Activated CD8-positive, alpha-beta memory T cell treated with anti-CD3 and anti-CD28 coated beads, Interleukin-2, amount 50 U/mL, for 1 hour (primary cell): ENCODE measurements at regions not wholly inside any gene's neighbourhood (a gene's known extent, or its start where the extent isn't known, plus 50 kb on each side); places are given as distances from the start of the nearest gene placed in this dataset.

ENCODE experiments used
- DNase-seq: peaks from one replicate; pipeline ENCODE4 v3.0.0-alpha.2; 2020; ENCODE audit errors: extremely low read depth

- DNase-seq, result no peak
These were observed 163.3 kb downstream of the MACROH2A1 start for GRCh38 chr5:135235551-135236227.

- DNase-seq, result no peak
These were observed 164.2 kb downstream of the MACROH2A1 start for GRCh38 chr5:135234666-135235401.

- no peak for DNase-seq
These were observed 164.8 kb downstream of the MACROH2A1 start for GRCh38 chr5:135234242-135234641.

- DNase-seq, result no peak
These were observed 165.6 kb downstream of the MACROH2A1 start for GRCh38 chr5:135233477-135233876.

GRCh38 chr5:135232958-135233357 lies 166.1 kb downstream of the MACROH2A1 start:
- no peak for DNase-seq

- no peak for DNase-seq
These were observed 167.7 kb downstream of the MACROH2A1 start for GRCh38 chr5:135231289-135231688.

GRCh38 chr5:135230251-135230925 lies 168.6 kb downstream of the MACROH2A1 start:
- DNase-seq, result no peak

- DNase-seq, result no peak
These were observed 169.3 kb downstream of the MACROH2A1 start for GRCh38 chr5:135229679-135230132.

- no peak for DNase-seq
These were observed 169.9 kb downstream of the MACROH2A1 start for GRCh38 chr5:135229122-135229521.

- DNase-seq, result no peak
These were observed 170.8 kb downstream of the MACROH2A1 start for GRCh38 chr5:135228222-135228621.

GRCh38 chr5:135227064-135228022 lies 171.7 kb downstream of the MACROH2A1 start:
- DNase-seq, result no peak

GRCh38 chr5:135225856-135226560 lies 173.0 kb downstream of the MACROH2A1 start:
- DNase-seq, result no peak

GRCh38 chr5:135223891-135224625 lies 175.0 kb downstream of the MACROH2A1 start:
- no peak for DNase-seq

GRCh38 chr5:135223404-135223803 lies 175.6 kb downstream of the MACROH2A1 start:
- DNase-seq, result no peak

- no peak for DNase-seq
These were observed 176.3 kb downstream of the MACROH2A1 start for GRCh38 chr5:135222771-135223170.

GRCh38 chr5:135222171-135222681 lies 176.8 kb downstream of the MACROH2A1 start:
- no peak for DNase-seq

- no peak for DNase-seq
These were observed 177.3 kb downstream of the MACROH2A1 start for GRCh38 chr5:135221696-135222095.

GRCh38 chr5:135221187-135221473 lies 177.9 kb downstream of the MACROH2A1 start:
- no peak for DNase-seq

GRCh38 chr5:135220394-135221186 lies 178.4 kb downstream of the MACROH2A1 start:
- DNase-seq, result no peak
